HepG2 (cell line): ENCODE measurements at regions not wholly inside any gene's neighbourhood (a gene's known extent, or its start where the extent isn't known, plus 50 kb on each side); places are given as distances from the start of the nearest gene placed in this dataset.

ENCODE experiments used
- ASH2L ChIP-seq: fragments of 300-600, 200-600 bp; sonication (generic); IDR thresholded peaks from 2 replicates; pipeline ENCODE4 v1.7.0; 2017; ENCODE audit warnings: low read depth, mild to moderate bottlenecking, moderate library complexity, mixed read lengths, low read length; ENCODE audit not compliant: insufficient read length
- ATF1 ChIP-seq: IDR thresholded peaks from 2 replicates; pipeline ENCODE4 v1.6.1; 2016; ENCODE audit warnings: mild to moderate bottlenecking, control low read depth
- GATAD2A ChIP-seq: IDR thresholded peaks from 2 replicates; pipeline ENCODE4 v1.6.1; 2016
- HOXA7 ChIP-seq: sonication (generic); formaldehyde crosslinking; IDR thresholded peaks from 2 replicates; pipeline ENCODE4 v1.8.1; 2022; ENCODE audit warnings: mild to moderate bottlenecking, missing genetic modification reagents, moderate library complexity
- MEF2D ChIP-seq: sonication (generic); formaldehyde crosslinking; IDR thresholded peaks from 2 replicates; pipeline ENCODE4 v1.5.1; 2020; ENCODE audit warnings: mild to moderate bottlenecking, missing genetic modification reagents
- MIER3 ChIP-seq: IDR thresholded peaks from 2 replicates; pipeline ENCODE4 v1.6.1; 2016; ENCODE audit warnings: missing compliant biosample characterization, borderline replicate concordance
- MZF1 ChIP-seq: sonication (generic); formaldehyde crosslinking; IDR thresholded peaks from 2 replicates; pipeline ENCODE4 v1.8.1; 2023; ENCODE audit warnings: mild to moderate bottlenecking, missing genetic modification reagents, borderline replicate concordance
- RARA ChIP-seq: IDR thresholded peaks from 2 replicates; pipeline ENCODE4 v1.6.1; 2016; ENCODE audit warnings: missing genetic modification reagents, missing compliant biosample characterization
- SALL1 ChIP-seq: sonication (generic); formaldehyde crosslinking; IDR thresholded peaks from 2 replicates; pipeline ENCODE4 v1.8.0; 2022; ENCODE audit warnings: mild to moderate bottlenecking, missing genetic modification reagents
- SMARCE1 ChIP-seq: fragments of 450-650 bp; IDR thresholded peaks from 2 replicates; pipeline ENCODE4 v1.6.1; 2017; ENCODE audit warnings: borderline replicate concordance
- ZNF3 ChIP-seq: IDR thresholded peaks from 2 replicates; pipeline ENCODE4 v1.7.0; 2017; ENCODE audit warnings: inconsistent platforms
- ZNF317 ChIP-seq: sonication (generic); formaldehyde crosslinking; IDR thresholded peaks from 2 replicates; pipeline ENCODE4 v1.5.0; 2020; ENCODE audit warnings: mild to moderate bottlenecking, missing genetic modification reagents
- ZNF460 ChIP-seq: sonication (generic); formaldehyde crosslinking; IDR thresholded peaks from 2 replicates; pipeline ENCODE4 v1.5.1; 2020; ENCODE audit warnings: missing genetic modification reagents, mild to moderate bottlenecking, borderline replicate concordance
- ZNF788 ChIP-seq: sonication (generic); formaldehyde crosslinking; IDR thresholded peaks from 2 replicates; pipeline ENCODE4 v1.5.0; 2020; ENCODE audit warnings: mild to moderate bottlenecking, missing genetic modification reagents, borderline replicate concordance
- ZNF841 ChIP-seq: sonication (generic); formaldehyde crosslinking; IDR thresholded peaks from 2 replicates; pipeline ENCODE4 v1.8.1; 2023; ENCODE audit warnings: missing genetic modification reagents, borderline replicate concordance
- TF ChIP-seq, protein P1 (sequence below): sonication (generic); formaldehyde crosslinking; IDR thresholded peaks from 2 replicates; pipeline ENCODE4 v1.5.0; 2020; ENCODE audit warnings: mild to moderate bottlenecking, missing genetic modification reagents, borderline replicate concordance
- TF ChIP-seq, protein P2 (sequence below): IDR thresholded peaks from 2 replicates; pipeline ENCODE4 v1.6.1; 2016; ENCODE audit warnings: mild to moderate bottlenecking
- TF ChIP-seq, protein P3 (sequence below), 2 experiments: fragments of 450-650 bp in 1 of 2; sonication (generic) in 1 of 2; formaldehyde crosslinking; IDR thresholded peaks; 2 replicates each; pipeline versions ENCODE4 v1.5.0 to v1.8.0; 2020 to 2022; ENCODE audit warnings: mild to moderate bottlenecking in 1 of 2, missing genetic modification reagents in 1 of 2
- TF ChIP-seq, protein P4 (sequence below): sonication (generic); formaldehyde crosslinking; IDR thresholded peaks from 2 replicates; pipeline ENCODE4 v1.5.0; 2020; ENCODE audit warnings: mild to moderate bottlenecking, missing genetic modification reagents
- TF ChIP-seq, protein P5 (sequence below): sonication (generic); formaldehyde crosslinking; IDR thresholded peaks from 2 replicates; pipeline ENCODE4 v1.8.0; 2022; ENCODE audit warnings: mild to moderate bottlenecking, missing genetic modification reagents; ENCODE audit not compliant: insufficient replicate concordance

DNA sequence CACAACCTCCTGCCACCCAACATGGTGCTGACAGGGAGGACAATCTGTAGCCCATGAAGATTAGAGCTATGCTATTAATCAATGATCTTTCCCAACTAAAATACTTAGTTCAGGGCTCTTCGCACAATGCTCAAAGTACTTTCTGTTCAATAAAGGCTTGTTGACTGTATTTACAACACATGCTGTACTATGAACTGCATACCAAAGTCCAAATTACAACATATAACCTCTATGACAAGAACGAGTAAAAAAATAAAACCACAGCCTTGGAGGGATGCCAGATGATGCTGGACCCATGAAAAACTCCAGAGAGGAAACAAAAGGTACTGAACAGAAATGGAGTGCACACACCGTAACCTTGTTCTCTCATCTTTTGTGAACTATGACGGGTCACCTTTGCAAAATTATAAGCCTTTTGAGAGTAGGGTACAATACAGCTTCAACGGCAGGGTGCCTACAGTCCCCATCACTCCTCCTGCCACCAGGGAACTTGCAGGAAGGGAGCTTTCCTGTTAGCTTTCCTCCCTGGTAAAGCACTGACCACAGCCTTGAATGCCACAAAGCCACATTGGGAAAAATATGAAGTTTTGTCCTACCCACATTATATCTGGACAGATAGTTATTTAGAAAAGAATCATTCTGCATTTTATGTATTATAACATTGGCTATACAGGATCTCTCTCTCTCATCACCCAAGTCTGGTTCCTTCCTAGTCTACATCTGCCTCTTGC lies 175.6 kb downstream of the NRIP1 start (continued):
- TF ChIP-seq, protein P1, sequence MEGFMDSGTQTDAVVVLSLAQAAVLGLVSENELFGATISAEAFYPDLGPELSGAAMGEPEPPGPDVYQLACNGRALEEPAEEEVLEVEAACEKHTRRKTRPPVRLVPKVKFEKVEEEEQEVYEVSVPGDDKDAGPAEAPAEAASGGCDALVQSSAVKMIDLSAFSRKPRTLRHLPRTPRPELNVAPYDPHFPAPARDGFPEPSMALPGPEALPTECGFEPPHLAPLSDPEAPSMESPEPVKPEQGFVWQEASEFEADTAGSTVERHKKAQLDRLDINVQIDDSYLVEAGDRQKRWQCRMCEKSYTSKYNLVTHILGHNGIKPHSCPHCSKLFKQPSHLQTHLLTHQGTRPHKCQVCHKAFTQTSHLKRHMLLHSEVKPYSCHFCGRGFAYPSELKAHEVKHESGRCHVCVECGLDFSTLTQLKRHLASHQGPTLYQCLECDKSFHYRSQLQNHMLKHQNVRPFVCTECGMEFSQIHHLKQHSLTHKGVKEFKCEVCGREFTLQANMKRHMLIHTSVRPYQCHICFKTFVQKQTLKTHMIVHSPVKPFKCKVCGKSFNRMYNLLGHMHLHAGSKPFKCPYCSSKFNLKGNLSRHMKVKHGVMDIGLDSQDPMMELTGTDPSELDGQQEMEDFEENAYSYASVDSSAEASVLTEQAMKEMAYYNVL (CRISPR knock-in tag), result peak; percentile 77; the same call in 1 of the 2 replicates
- TF ChIP-seq MIER3 (CRISPR knock-in tag), result peak; percentile 96
- TF ChIP-seq ZNF3 (CRISPR knock-in tag), result peak; percentile 96
- no peak for TF ChIP-seq MZF1 (CRISPR knock-in tag)
- TF ChIP-seq ZNF788 (CRISPR knock-in tag), result no peak
- TF ChIP-seq ZNF460 (CRISPR knock-in tag), result peak; percentile 65; the same call in 1 of the 2 replicates
- TF ChIP-seq, protein P2, sequence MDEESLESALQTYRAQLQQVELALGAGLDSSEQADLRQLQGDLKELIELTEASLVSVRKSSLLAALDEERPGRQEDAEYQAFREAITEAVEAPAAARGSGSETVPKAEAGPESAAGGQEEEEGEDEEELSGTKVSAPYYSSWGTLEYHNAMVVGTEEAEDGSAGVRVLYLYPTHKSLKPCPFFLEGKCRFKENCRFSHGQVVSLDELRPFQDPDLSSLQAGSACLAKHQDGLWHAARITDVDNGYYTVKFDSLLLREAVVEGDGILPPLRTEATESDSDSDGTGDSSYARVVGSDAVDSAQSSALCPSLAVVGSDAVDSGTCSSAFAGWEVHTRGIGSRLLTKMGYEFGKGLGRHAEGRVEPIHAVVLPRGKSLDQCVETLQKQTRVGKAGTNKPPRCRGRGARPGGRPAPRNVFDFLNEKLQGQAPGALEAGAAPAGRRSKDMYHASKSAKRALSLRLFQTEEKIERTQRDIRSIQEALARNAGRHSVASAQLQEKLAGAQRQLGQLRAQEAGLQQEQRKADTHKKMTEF (CRISPR knock-in tag), result peak; percentile 85
- TF ChIP-seq, protein P3, sequence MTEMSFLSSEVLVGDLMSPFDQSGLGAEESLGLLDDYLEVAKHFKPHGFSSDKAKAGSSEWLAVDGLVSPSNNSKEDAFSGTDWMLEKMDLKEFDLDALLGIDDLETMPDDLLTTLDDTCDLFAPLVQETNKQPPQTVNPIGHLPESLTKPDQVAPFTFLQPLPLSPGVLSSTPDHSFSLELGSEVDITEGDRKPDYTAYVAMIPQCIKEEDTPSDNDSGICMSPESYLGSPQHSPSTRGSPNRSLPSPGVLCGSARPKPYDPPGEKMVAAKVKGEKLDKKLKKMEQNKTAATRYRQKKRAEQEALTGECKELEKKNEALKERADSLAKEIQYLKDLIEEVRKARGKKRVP (CRISPR knock-in tag; IDR thresholded peaks at IDR 0.05), result peak in 1 of 2 experiments; percentile 79; a peak in 2 of 4 replicates
- peak; percentile 51 for TF ChIP-seq ATF1 (CRISPR knock-in tag)
- peak; percentile 72 for TF ChIP-seq ASH2L
- TF ChIP-seq MEF2D (CRISPR knock-in tag), result peak; percentile 65; the same call in 1 of the 2 replicates
- peak; percentile 97 for TF ChIP-seq RARA (CRISPR knock-in tag)
- TF ChIP-seq, protein P4, sequence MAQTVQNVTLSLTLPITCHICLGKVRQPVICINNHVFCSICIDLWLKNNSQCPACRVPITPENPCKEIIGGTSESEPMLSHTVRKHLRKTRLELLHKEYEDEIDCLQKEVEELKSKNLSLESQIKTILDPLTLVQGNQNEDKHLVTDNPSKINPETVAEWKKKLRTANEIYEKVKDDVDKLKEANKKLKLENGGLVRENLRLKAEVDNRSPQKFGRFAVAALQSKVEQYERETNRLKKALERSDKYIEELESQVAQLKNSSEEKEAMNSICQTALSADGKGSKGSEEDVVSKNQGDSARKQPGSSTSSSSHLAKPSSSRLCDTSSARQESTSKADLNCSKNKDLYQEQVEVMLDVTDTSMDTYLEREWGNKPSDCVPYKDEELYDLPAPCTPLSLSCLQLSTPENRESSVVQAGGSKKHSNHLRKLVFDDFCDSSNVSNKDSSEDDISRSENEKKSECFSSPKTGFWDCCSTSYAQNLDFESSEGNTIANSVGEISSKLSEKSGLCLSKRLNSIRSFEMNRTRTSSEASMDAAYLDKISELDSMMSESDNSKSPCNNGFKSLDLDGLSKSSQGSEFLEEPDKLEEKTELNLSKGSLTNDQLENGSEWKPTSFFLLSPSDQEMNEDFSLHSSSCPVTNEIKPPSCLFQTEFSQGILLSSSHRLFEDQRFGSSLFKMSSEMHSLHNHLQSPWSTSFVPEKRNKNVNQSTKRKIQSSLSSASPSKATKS (CRISPR knock-in tag), result peak; percentile 88; the same call in 1 of the 2 replicates
- TF ChIP-seq ZNF841, result 0 out of 2 replicates have a peak, but pooled peaks have one; percentile 29
- TF ChIP-seq SALL1 (CRISPR knock-in tag), result peak; percentile 79; the same call in 1 of the 2 replicates
- TF ChIP-seq, protein P5, sequence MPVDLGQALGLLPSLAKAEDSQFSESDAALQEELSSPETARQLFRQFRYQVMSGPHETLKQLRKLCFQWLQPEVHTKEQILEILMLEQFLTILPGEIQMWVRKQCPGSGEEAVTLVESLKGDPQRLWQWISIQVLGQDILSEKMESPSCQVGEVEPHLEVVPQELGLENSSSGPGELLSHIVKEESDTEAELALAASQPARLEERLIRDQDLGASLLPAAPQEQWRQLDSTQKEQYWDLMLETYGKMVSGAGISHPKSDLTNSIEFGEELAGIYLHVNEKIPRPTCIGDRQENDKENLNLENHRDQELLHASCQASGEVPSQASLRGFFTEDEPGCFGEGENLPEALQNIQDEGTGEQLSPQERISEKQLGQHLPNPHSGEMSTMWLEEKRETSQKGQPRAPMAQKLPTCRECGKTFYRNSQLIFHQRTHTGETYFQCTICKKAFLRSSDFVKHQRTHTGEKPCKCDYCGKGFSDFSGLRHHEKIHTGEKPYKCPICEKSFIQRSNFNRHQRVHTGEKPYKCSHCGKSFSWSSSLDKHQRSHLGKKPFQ, result no peak
- peak; percentile 69; the same call in 1 of the 2 replicates for TF ChIP-seq ZNF317 (CRISPR knock-in tag)
- TF ChIP-seq SMARCE1, result peak; percentile 58; the same call in 1 of the 2 replicates
- no peak for TF ChIP-seq HOXA7 (CRISPR knock-in tag)
- peak; percentile 99 for TF ChIP-seq GATAD2A (CRISPR knock-in tag)
